K562 (cell line): ENCODE measurements at regions not wholly inside any gene's neighbourhood (a gene's known extent, or its start where the extent isn't known, plus 50 kb on each side); places are given as distances from the start of the nearest gene placed in this dataset.

Experiments used
- ATAC-seq: fragments of 200-7000 bp; cut with Tn5 transposase; 3 replicates; pipeline ENCODE4 v1.9.1; 2020; ENCODE audit warnings: moderate library complexity
- BruUV-seq: library from RNA; stranded (reverse); fragments of 400-500 nt; replicated peaks from 2 replicates; lab custom pipeline; 2021; lab: Mats Ljungman, UMichigan
- CTCF ChIA-PET: fragments of 300-600 bp; formaldehyde crosslinking; extraction: SDS; loops from one replicate; lab custom pipeline; 2021; ENCODE audit warnings: low intra/inter-chr PET ratio; lab: Yijun Ruan, JAX
- POLR2A ChIA-PET: fragments of 300-600, 350-650 bp; sonication (Branson Sonifier 250); formaldehyde crosslinking; extraction: SDS; loops from one replicate; lab custom pipeline; 2021; ENCODE audit warnings: antibody characterized with exemption, inconsistent platforms; lab: Yijun Ruan, JAX
- DNase-seq, 4 experiments: peaks; one replicate each; pipeline versions ENCODE4 v3.0.0 to v3.0.0-alpha.2; 2011 to 2018; ENCODE audit warnings: low spot score in 3 of 4, mixed read lengths in 3 of 4; ENCODE audit errors: extremely low read depth in 1 of 4
- FAIRE-seq: peaks from 2 replicates; lab custom pipeline; 2011; peaks lifted over from hg19 to GRCh38; lab: Jason Lieb, UNC
- H2AFZ ChIP-seq: 2 replicates; pipeline ENCODE4 v1.6.0; 2011; ENCODE audit warnings: low read depth, low read length, control low read depth, inconsistent platforms
- H3K27ac ChIP-seq: fragments of 200-600 bp; 3 replicates; pipeline ENCODE4 v1.8.0; 2011; ENCODE audit warnings: low read depth, mild to moderate bottlenecking, control low read depth, inconsistent platforms, low read length, moderate library complexity, mixed read lengths; ENCODE audit errors: extremely low read depth
- H3K27me3 ChIP-seq, 2 experiments: fragments of 300-600 bp in 1 of 2; 2 replicates in 1 of 2; 3 replicates in 1 of 2; pipeline versions ENCODE4 v1.6.0 to v1.8.0; 2011; ENCODE audit warnings: inconsistent platforms in 2 of 2, low read length in 2 of 2, mild to moderate bottlenecking in 1 of 2, mixed read lengths in 1 of 2, moderate library complexity in 1 of 2; ENCODE audit not compliant: control insufficient read depth in 2 of 2, insufficient read depth in 2 of 2
- H3K36me3 ChIP-seq: fragments of 300-600 bp; 3 replicates; pipeline ENCODE4 v1.8.0; 2011; ENCODE audit warnings: mild to moderate bottlenecking, low read length, inconsistent platforms; ENCODE audit not compliant: control insufficient read depth, insufficient read depth
- H3K4me1 ChIP-seq, 2 experiments: fragments of 200-600 bp in 1 of 2; replicated peaks in 1 of 2; 2 replicates in 1 of 2; 3 replicates in 1 of 2; pipeline versions ENCODE4 v1.5.1 to v1.8.0; 2011; ENCODE audit warnings: inconsistent platforms in 2 of 2, low read length in 2 of 2, mild to moderate bottlenecking in 1 of 2, mixed read lengths in 1 of 2, moderate library complexity in 1 of 2; ENCODE audit not compliant: control insufficient read depth in 2 of 2, insufficient read depth in 2 of 2
- H3K4me2 ChIP-seq: 2 replicates; pipeline ENCODE4 v1.6.1; 2011; ENCODE audit warnings: low read length, control low read depth, inconsistent platforms, mixed read lengths; ENCODE audit not compliant: insufficient read depth
- H3K4me3 ChIP-seq: fragments of 200-600 bp; sonication (generic), shearing (Covaris generic); 2 replicates; pipeline ENCODE4 v1.5.1; 2016; ENCODE audit warnings: control low read depth, inconsistent platforms
- H3K79me2 ChIP-seq: fragments of 200-600 bp; 3 replicates; pipeline ENCODE4 v1.8.0; 2011; ENCODE audit warnings: low read length, inconsistent platforms; ENCODE audit not compliant: control insufficient read depth, insufficient read depth
- H3K9ac ChIP-seq, 2 experiments: 2 replicates each; pipeline versions ENCODE4 v1.6.0 to v1.6.1; 2011; ENCODE audit warnings: low read depth in 2 of 2, low read length in 2 of 2, control low read depth in 1 of 2, inconsistent platforms in 1 of 2, mild to moderate bottlenecking in 1 of 2, mixed read lengths in 1 of 2; ENCODE audit not compliant: insufficient read depth in 1 of 2
- H3K9me1 ChIP-seq: one replicate; pipeline ENCODE4 v1.6.0; 2011; ENCODE audit warnings: inconsistent platforms, mild to moderate bottlenecking, low read length, moderate library complexity; ENCODE audit not compliant: control insufficient read depth, insufficient read depth
- H3K9me3 ChIP-seq: replicated peaks from 2 replicates; pipeline ENCODE4 v1.5.1; 2011; ENCODE audit warnings: low read depth, low read length, inconsistent platforms; ENCODE audit not compliant: control insufficient read depth, insufficient read depth
- H4K20me1 ChIP-seq: replicated peaks from 2 replicates; pipeline ENCODE4 v1.6.1; 2011; ENCODE audit warnings: low read length, inconsistent platforms, mixed read lengths; ENCODE audit not compliant: control insufficient read depth, insufficient read depth
- HNRNPL ChIP-seq: fragments of 200-400 bp; formaldehyde crosslinking; IDR thresholded peaks from 2 replicates; pipeline ENCODE4 v1.6.1; 2017; ENCODE audit warnings: low read depth, mild to moderate bottlenecking, low read length
- NR3C1 ChIP-seq: sonication (generic); formaldehyde crosslinking; IDR thresholded peaks from 2 replicates; pipeline ENCODE4 v1.8.1; 2022; ENCODE audit warnings: missing genetic modification reagents
- POLR2AphosphoS5 ChIP-seq: IDR thresholded peaks from 2 replicates; pipeline ENCODE4 v1.6.1; 2011; ENCODE audit warnings: mild to moderate bottlenecking, low read depth, low read length, moderate library complexity; ENCODE audit not compliant: control insufficient read depth, insufficient read depth
- ZNF212 ChIP-seq: fragments of 450-650 bp; formaldehyde crosslinking; IDR thresholded peaks from 2 replicates; pipeline ENCODE4 v1.4.0; 2020; ENCODE audit warnings: mild to moderate bottlenecking
- ZNF57 ChIP-seq: fragments of 450-650 bp; formaldehyde crosslinking; IDR thresholded peaks from 2 replicates; pipeline ENCODE4 v1.4.0; 2020; ENCODE audit warnings: mild to moderate bottlenecking, moderate library complexity
- WGBS: fragments of 100-300 bp; shearing (Covaris generic); methylation state at CpG from one replicate; pipeline ENCODE4 v1.1.6; 2016; ENCODE audit warnings: low coverage, mixed read lengths; ENCODE audit not compliant: insufficient coverage; ENCODE audit errors: missing lambda C conversion rate; 5-methylcytosine and 5-hydroxymethylcytosine counted together
- in situ Hi-C: fragments of 300-500 bp; cut with MboI; formaldehyde crosslinking; loops from 4 replicates; pipeline ENCODE4 v1.15.0; 2018; ENCODE audit warnings: inconsistent platforms, mixed read lengths
- intact Hi-C: fragments of 100-400 bp; cut with micrococcal nuclease; formaldehyde crosslinking; loops from 2 replicates; pipeline ENCODE4 v1.14.2; 2022
- TF ChIP-seq, protein P1 (sequence below): fragments of 250-450 bp; sonication (Bioruptor Pico); IDR thresholded peaks from 2 replicates; pipeline ENCODE4 v1.8.0; 2022; ENCODE audit warnings: moderate library complexity, mild to moderate bottlenecking, inconsistent platforms
- TF ChIP-seq, protein P2 (sequence below): sonication (generic); formaldehyde crosslinking; IDR thresholded peaks from 2 replicates; pipeline ENCODE4 v1.5.0; 2020; ENCODE audit warnings: missing genetic modification reagents

DNA sequence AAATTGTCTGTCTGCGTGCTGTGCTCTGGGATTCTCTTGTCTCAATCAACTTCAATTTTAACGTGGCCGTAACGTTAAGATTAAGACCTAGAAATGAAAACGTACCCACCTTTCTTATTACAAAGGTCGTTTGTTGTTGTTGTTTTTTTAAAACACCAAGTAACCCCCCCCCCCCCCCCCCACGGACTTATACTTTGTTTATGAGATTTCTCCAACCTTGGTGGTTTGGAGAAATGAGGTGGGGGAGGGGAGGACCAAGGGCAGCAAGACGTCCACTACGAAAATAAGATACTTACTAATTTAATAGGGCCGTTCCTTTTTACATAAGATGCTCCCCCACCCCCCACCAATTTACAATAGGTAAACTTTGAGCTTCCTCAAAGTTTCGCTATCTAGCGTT, 244.4 kb upstream of the TOPAZ1 start:
- Histone ChIP-seq H3K4me3 (no peak overlapping the region), H3K9me3 (no peaks in the 10 kb centered on the region), H3K27ac (no peak overlapping the region), H3K36me3 (no peaks in the 10 kb centered on the region), H3K9me1 (no peaks in the 10 kb centered on the region), H3K27me3 (peaks cover 41 to 53% of the 10 kb centered on the region in 2 experiments), H4K20me1 (no peaks in the 10 kb centered on the region), H3K4me1 (peaks cover 0 to 33% of the 10 kb centered on the region in 2 experiments; a peak in 2 of 5 replicates), H3K9ac (no peak overlapping the region), H2AFZ (no peak overlapping the region), H3K79me2 (no peaks in the 10 kb centered on the region), H3K4me2 (no peak overlapping the region)
- DNase-seq, result no peak
- in situ Hi-C loops (no loop called here), intact Hi-C loops (no loop called here)
- no peak for FAIRE-seq
- WGBS, result 4% methylated on average over 12 of the region's 12 CpGs
- ChIA-PET CTCF (interaction anchor here (0.6 kb wide), 1 partner anchor 1208 kb away, joined by 3 read pairs; no protein-coding TSS in a partner anchor), POLR2A (interaction anchor here (0.6 kb wide), 1 partner anchor 83 kb away, joined by 4 read pairs; no protein-coding TSS in a partner anchor)
- BruUV-seq, result no TSS peak
- no peak for ATAC-seq
- TF ChIP-seq, protein P1, sequence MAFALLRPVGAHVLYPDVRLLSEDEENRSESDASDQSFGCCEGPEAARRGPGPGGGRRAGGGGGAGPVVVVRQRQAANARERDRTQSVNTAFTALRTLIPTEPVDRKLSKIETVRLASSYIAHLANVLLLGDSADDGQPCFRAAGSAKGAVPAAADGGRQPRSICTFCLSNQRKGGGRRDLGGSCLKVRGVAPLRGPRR, result no peak
- TF ChIP-seq POLR2AphosphoS5, result no peak
- TF ChIP-seq ZNF212 (CRISPR knock-in tag), result no peak
- TF ChIP-seq HNRNPL, result no peak
- TF ChIP-seq ZNF57 (CRISPR knock-in tag), result no peak
- TF ChIP-seq, protein P2, sequence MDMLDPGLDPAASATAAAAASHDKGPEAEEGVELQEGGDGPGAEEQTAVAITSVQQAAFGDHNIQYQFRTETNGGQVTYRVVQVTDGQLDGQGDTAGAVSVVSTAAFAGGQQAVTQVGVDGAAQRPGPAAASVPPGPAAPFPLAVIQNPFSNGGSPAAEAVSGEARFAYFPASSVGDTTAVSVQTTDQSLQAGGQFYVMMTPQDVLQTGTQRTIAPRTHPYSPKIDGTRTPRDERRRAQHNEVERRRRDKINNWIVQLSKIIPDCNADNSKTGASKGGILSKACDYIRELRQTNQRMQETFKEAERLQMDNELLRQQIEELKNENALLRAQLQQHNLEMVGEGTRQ (CRISPR knock-in tag), result no peak
- no peak for TF ChIP-seq NR3C1 (CRISPR knock-in tag)
